Fibroblast of pulmonary artery (primary cell): ENCODE measurements at regions not wholly inside any gene's neighbourhood (a gene's known extent, or its start where the extent isn't known, plus 50 kb on each side); places are given as distances from the start of the nearest gene placed in this dataset.
A peak's percentile ranks its signal among the peaks of the same experiment; 100 is the strongest.

Source experiments
- DNase-seq: peaks from one replicate; pipeline ENCODE4 v3.0.0-alpha.2; 2010; ENCODE audit warnings: low read depth
- H3K4me3 ChIP-seq: replicated peaks from 2 replicates; pipeline ENCODE4 v1.5.1; 2011; ENCODE audit warnings: low read depth, mild to moderate bottlenecking, control low read depth, low read length, moderate library complexity
- TF ChIP-seq, protein P1 (sequence below): IDR thresholded peaks from 2 replicates; pipeline ENCODE4 v1.5.1; 2011; ENCODE audit warnings: mild to moderate bottlenecking, control low read depth, low read length, inconsistent platforms; ENCODE audit errors: missing control alignments

DNA sequence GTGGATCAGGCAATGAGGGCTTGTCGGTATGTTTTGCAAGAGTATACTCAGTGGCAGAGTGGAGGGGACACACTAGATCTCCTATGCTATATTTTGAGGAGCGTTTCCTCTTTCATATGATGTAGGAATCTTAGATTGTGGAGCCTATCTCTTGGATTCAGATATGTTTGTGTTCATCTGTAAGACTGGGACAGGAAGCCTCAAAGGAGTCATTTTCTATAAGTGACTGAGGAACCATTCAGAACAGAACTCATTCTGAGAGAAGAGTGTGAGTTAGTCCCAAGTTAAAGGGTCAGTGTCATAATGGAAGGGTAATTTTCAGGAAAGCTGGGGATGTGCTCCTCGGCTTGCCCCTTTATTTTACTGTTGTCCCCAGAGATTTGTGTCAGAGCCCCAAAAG is 107.7 kb downstream of the PTGS2 start:
- DNase-seq, result no peak
- no peak overlapping the region for H3K4me3 ChIP-seq
- TF ChIP-seq, protein P1, sequence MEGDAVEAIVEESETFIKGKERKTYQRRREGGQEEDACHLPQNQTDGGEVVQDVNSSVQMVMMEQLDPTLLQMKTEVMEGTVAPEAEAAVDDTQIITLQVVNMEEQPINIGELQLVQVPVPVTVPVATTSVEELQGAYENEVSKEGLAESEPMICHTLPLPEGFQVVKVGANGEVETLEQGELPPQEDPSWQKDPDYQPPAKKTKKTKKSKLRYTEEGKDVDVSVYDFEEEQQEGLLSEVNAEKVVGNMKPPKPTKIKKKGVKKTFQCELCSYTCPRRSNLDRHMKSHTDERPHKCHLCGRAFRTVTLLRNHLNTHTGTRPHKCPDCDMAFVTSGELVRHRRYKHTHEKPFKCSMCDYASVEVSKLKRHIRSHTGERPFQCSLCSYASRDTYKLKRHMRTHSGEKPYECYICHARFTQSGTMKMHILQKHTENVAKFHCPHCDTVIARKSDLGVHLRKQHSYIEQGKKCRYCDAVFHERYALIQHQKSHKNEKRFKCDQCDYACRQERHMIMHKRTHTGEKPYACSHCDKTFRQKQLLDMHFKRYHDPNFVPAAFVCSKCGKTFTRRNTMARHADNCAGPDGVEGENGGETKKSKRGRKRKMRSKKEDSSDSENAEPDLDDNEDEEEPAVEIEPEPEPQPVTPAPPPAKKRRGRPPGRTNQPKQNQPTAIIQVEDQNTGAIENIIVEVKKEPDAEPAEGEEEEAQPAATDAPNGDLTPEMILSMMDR, result no peak

DNA sequence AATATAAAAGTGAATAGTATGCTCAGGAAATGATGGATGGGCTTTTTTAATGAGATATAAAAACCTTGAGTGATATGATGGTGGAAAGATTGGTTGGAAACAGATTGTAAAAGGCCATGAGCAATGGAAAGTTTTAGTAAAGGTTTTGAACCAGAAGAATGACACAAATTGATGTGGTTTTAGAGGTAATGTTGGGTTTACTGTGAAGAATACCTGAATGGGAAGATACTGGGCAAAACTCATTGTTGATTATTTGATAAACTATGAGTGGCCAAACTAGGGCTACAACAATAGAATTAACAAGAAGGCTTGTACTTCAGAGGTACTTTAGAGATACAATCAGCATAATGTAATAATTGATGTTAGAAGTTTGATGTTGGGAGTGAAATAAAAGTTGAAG is 108.5 kb downstream of the PTGS2 start:
- TF ChIP-seq, protein P1, result no peak
- no peak overlapping the region for H3K4me3 ChIP-seq
- DNase-seq, result no peak

DNA sequence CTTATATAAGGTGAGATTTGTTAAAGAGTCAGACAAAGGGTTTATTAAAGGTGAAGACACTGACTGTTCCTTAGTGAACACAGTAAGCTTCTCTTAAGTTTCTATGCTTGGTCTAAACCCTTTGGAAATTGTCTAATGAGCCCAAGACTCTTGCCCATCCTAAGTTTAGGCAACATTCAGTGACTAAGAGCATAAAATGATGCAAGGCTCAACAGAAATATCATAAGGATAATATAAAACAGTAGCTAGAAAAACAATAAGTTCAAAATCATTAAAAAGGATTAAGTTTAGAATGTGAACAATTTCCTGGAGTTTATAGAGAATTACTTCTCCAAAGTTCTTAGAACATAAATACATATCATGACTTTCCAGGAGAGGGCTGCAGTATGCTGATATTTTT is 108.9 kb upstream of the PDC start:
- no peak for DNase-seq
- no peak overlapping the region for H3K4me3 ChIP-seq
- TF ChIP-seq, protein P1, result no peak

DNA sequence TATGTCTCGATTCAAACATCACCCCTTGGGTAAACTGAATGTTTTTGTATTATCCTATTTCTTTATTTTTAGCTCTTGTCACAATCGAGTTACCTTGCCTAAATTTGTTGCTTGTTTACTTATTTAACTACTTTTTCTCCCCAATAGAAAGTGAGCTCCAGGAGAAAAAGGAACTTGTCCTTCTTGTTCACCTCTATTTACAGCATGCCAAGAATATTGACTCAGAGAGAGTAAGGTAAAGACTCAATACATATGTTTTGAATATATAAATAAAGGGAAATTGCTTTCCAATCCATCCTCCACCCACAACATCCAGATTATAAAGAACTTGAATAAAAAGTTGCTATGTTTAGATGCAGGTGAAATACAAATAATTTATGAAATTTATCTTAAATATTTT is 107.3 kb upstream of the PDC start:
- TF ChIP-seq, protein P1, result no peak
- no peak overlapping the region for H3K4me3 ChIP-seq
- no peak for DNase-seq

DNA sequence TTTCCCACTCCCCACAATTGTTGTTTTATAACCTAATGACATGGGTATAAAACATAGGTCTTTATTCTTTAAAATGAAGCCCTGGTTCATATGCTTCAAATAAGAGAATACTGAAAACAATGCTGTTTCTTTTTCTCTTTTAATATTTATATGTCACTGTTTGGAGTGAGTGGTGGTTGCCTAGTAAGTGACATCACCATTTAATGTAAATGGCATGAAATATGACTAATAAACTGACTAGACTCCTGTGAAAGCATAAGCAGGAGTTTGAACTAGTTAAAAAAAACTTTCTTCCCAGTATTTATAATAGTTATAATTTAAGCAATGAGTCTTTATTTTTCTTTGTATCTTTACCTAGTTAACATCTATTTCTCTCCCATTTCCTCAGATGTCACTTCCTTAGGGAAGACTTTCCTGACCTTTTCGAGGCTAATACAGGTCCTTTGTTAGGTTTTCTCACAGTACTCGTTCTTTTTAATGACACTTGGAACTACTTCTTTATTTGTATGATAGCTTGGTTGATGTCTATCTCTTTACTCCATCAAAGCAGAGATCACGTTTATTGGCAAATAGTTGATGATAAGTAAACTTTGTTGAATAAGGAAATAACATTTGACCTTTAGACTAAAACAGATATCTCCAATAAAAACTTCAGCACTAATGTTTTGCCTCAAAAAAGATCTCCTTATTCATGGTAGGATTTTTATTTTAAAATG is 105.4 kb upstream of the PDC start:
- TF ChIP-seq, protein P1, result no peak
- peak; percentile 19 for DNase-seq
- no peak overlapping the region for H3K4me3 ChIP-seq

DNA sequence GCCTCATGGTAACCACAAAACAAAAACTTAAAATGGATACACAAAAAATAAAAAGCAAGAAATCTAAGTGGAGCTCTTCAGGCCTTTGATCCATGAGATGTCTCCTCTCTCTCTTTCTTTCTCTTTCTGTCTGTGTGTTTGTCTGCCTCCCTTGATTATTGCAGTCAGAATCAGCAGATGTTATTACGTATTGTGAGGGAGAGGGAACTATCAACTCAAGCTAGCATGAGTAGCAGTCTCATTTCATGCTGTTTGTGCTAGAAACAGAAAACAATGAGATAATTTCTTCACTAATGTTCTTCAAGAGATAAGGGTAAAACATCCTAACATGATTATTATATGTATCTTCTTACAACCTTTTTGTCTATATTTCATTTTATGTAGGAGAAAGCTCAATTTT is 103.7 kb upstream of the PDC start:
- H3K4me3 ChIP-seq, result no peak overlapping the region
- TF ChIP-seq, protein P1, result no peak
- peak; percentile 39 for DNase-seq

DNA sequence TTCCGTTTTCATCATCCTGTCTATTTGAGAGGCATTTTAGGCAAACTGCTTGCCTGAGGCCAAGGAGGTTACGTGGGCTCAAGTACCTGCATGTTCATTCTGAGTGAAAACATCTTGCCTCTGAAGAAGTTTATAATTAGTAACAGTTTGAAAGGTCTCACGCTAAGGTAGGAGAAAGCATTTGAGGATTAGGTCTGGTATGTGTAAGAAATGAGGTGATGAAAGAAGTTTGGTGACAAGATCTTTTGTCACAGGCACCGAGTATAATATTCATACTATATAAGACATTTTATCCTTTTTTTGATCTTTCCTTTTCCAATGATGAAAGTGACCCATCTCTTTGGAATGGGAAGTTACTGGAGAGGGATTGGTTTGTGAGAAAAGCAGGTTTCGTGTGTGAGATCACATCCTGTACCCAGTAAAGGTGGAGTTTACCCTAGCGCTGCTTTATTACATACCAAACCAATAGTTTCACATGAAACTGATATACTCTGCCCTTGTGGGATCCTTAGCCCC is 98.7 kb upstream of the PDC start:
- TF ChIP-seq, protein P1, result no peak
- peak; percentile 34 for DNase-seq
- H3K4me3 ChIP-seq, result no peak overlapping the region
